AG08396 (cell line): ENCODE measurements at regions not wholly inside any gene's neighbourhood (a gene's known extent, or its start where the extent isn't known, plus 50 kb on each side); places are given as distances from the start of the nearest gene placed in this dataset.
A peak's percentile ranks its signal among the peaks of the same experiment; 100 is the strongest.
"Not testable (repeated sequence)": the region's sequence is repeated elsewhere in the genome, so short reads cannot be mapped to it uniquely, and the experiment has no call there.

Experiments used
- DNase-seq: peaks from one replicate; pipeline ENCODE4 v3.0.0; 2012; ENCODE audit warnings: low spot score, mixed read lengths

GRCh38 chrX:129161108-129161507 lies 362.2 kb downstream of the SMARCA1 start:
- no peak for DNase-seq

GRCh38 chrX:129158505-129158904 lies 364.8 kb downstream of the SMARCA1 start:
- no peak for DNase-seq

GRCh38 chrX:129145840-129146272 lies 377.4 kb downstream of the SMARCA1 start:
- DNase-seq, result no peak

- DNase-seq, result no peak
Measured at GRCh38 chrX:129145385-129145784, 377.9 kb downstream of the SMARCA1 start.

GRCh38 chrX:129144172-129145038 lies 378.9 kb downstream of the SMARCA1 start:
- no peak for DNase-seq

GRCh38 chrX:129139837-129140598 lies 383.3 kb downstream of the SMARCA1 start:
- DNase-seq, result no peak

GRCh38 chrX:129125122-129125914 lies 398.0 kb downstream of the SMARCA1 start:
- DNase-seq, result no peak

GRCh38 chrX:129123795-129124194 lies 399.5 kb downstream of the SMARCA1 start:
- no peak for DNase-seq

GRCh38 chrX:129116676-129117470 lies 406.4 kb downstream of the SMARCA1 start:
- no peak for DNase-seq

- DNase-seq, result no peak
Measured at GRCh38 chrX:129115935-129116334, 407.4 kb downstream of the SMARCA1 start.

- peak; percentile 21 for DNase-seq
Measured at GRCh38 chrX:129115104-129115503, 408.2 kb downstream of the SMARCA1 start.

- DNase-seq, result no peak
Measured at GRCh38 chrX:129111081-129111798, 412.1 kb downstream of the SMARCA1 start.

- DNase-seq, result no peak
Measured at GRCh38 chrX:129108936-129109335, 414.4 kb downstream of the SMARCA1 start.

GRCh38 chrX:129099207-129099606 lies 424.1 kb downstream of the SMARCA1 start:
- no peak for DNase-seq

- no peak for DNase-seq
Measured at GRCh38 chrX:129097668-129098067, 425.6 kb downstream of the SMARCA1 start.

- no peak for DNase-seq
Measured at GRCh38 chrX:129093706-129094105, 429.6 kb downstream of the SMARCA1 start.

- no peak for DNase-seq
Measured at GRCh38 chrX:129092757-129093156, 430.5 kb downstream of the SMARCA1 start.

- no peak for DNase-seq
Measured at GRCh38 chrX:129092242-129092641, 431.0 kb downstream of the SMARCA1 start.

GRCh38 chrX:129091097-129091496 lies 432.2 kb downstream of the SMARCA1 start:
- no peak for DNase-seq

- no peak for DNase-seq
Measured at GRCh38 chrX:129086802-129087201, 436.5 kb downstream of the SMARCA1 start.

- DNase-seq, result not testable (repeated sequence)
Measured at GRCh38 chrX:129084291-129084690, 439.0 kb downstream of the SMARCA1 start.
